Activated T-helper 2 cell treated with anti-CD3 and anti-CD28 coated beads, Interferon-gamma antibody, Interleukin-2, Interleukin-4, amounts not matched to agents 10 μg/mL and 5 μg/mL and 100 μg/mL, durations not matched to agents 14 hours and 24 hours and 36 hours (primary cell): ENCODE measurements at regions not wholly inside any gene's neighbourhood (a gene's known extent, or its start where the extent isn't known, plus 50 kb on each side); places are given as distances from the start of the nearest gene placed in this dataset.

Source experiments
- DNase-seq: peaks from one replicate; pipeline ENCODE4 v3.0.0; 2021; ENCODE audit warnings: low spot score
- H3K27ac Mint-ChIP-seq: one replicate; pipeline ENCODE4 v1.8.0; 2021; ENCODE audit warnings: mixed read lengths
- H3K27me3 Mint-ChIP-seq: one replicate; pipeline ENCODE4 v1.8.0; 2021; ENCODE audit warnings: low read depth, mixed read lengths
- H3K36me3 Mint-ChIP-seq: one replicate; pipeline ENCODE4 v1.8.0; 2021; ENCODE audit warnings: low read depth, mixed read lengths
- H3K4me1 Mint-ChIP-seq: one replicate; pipeline ENCODE4 v1.8.0; 2021; ENCODE audit warnings: low read depth, mixed read lengths
- H3K4me3 Mint-ChIP-seq: one replicate; pipeline ENCODE4 v1.8.0; 2021; ENCODE audit warnings: low read depth, mild to moderate bottlenecking, moderate library complexity, mixed read lengths
- H3K9me3 Mint-ChIP-seq: one replicate; pipeline ENCODE4 v1.8.0; 2021; ENCODE audit warnings: mixed read lengths
- intact Hi-C: fragments of 100-400 bp; cut with micrococcal nuclease; formaldehyde crosslinking; loops from one replicate; pipeline ENCODE4 v1.15.1; 2023

GRCh38 chr16:17770104-17770503 lies 299.3 kb upstream of the XYLT1 start:
- Mint-ChIP-seq H3K27me3 (peaks cover 2% of the 10 kb centered on the region), H3K9me3 (no peaks in the 10 kb centered on the region), H3K4me3 (no peak overlapping the region), H3K36me3 (no peaks in the 10 kb centered on the region), H3K27ac (no peak overlapping the region), H3K4me1 (no peaks in the 10 kb centered on the region)
- no peak for DNase-seq
- intact Hi-C loops = no loop called here

- H3K4me1 Mint-ChIP-seq = no peaks in the 10 kb centered on the region
- no peak overlapping the region for H3K4me3 Mint-ChIP-seq
- intact Hi-C loops = no loop called here
- DNase-seq = no peak
- no peaks in the 10 kb centered on the region for H3K9me3 Mint-ChIP-seq
- H3K27ac Mint-ChIP-seq = no peak overlapping the region
- H3K36me3 Mint-ChIP-seq = no peaks in the 10 kb centered on the region
- H3K27me3 Mint-ChIP-seq = peaks cover 2% of the 10 kb centered on the region
Measured at GRCh38 chr16:17769065-17769464, 298.3 kb upstream of the XYLT1 start.

- Mint-ChIP-seq H3K4me3 (no peak overlapping the region), H3K36me3 (no peaks in the 10 kb centered on the region), H3K9me3 (no peaks in the 10 kb centered on the region), H3K4me1 (no peaks in the 10 kb centered on the region), H3K27me3 (peaks cover 6% of the 10 kb centered on the region), H3K27ac (no peak overlapping the region)
- intact Hi-C loops = no loop called here
- DNase-seq = no peak
Measured at GRCh38 chr16:17768257-17768656, 297.5 kb upstream of the XYLT1 start.

GRCh38 chr16:17766012-17766411 lies 295.3 kb upstream of the XYLT1 start:
- H3K4me1 Mint-ChIP-seq = no peaks in the 10 kb centered on the region
- H3K27ac Mint-ChIP-seq = no peak overlapping the region
- intact Hi-C loops = no loop called here
- no peaks in the 10 kb centered on the region for H3K9me3 Mint-ChIP-seq
- no peak overlapping the region for H3K4me3 Mint-ChIP-seq
- H3K36me3 Mint-ChIP-seq = no peaks in the 10 kb centered on the region
- no peak for DNase-seq
- H3K27me3 Mint-ChIP-seq = peaks cover 9% of the 10 kb centered on the region

GRCh38 chr16:17759451-17760390 lies 289.0 kb upstream of the XYLT1 start:
- no peak for DNase-seq
- Mint-ChIP-seq H3K27me3 (peaks cover 7% of the 10 kb centered on the region), H3K27ac (no peak overlapping the region), H3K9me3 (peaks cover 11% of the 10 kb centered on the region), H3K36me3 (no peaks in the 10 kb centered on the region), H3K4me3 (no peak overlapping the region), H3K4me1 (no peaks in the 10 kb centered on the region)
- intact Hi-C loops = no loop called here

- Mint-ChIP-seq H3K36me3 (no peaks in the 10 kb centered on the region), H3K9me3 (peaks cover 13% of the 10 kb centered on the region), H3K27me3 (peaks cover 3% of the 10 kb centered on the region), H3K27ac (no peak overlapping the region), H3K4me3 (no peak overlapping the region), H3K4me1 (no peaks in the 10 kb centered on the region)
- DNase-seq = no peak
- intact Hi-C loops = no loop called here
Measured at GRCh38 chr16:17757808-17758207, 287.0 kb upstream of the XYLT1 start.

GRCh38 chr16:17755158-17755557 lies 284.4 kb upstream of the XYLT1 start:
- intact Hi-C loops = no loop called here
- Mint-ChIP-seq H3K4me3 (no peak overlapping the region), H3K27ac (no peak overlapping the region), H3K27me3 (no peaks in the 10 kb centered on the region), H3K4me1 (no peaks in the 10 kb centered on the region), H3K36me3 (no peaks in the 10 kb centered on the region), H3K9me3 (peaks cover 13% of the 10 kb centered on the region)
- no peak for DNase-seq

- no peak overlapping the region for H3K27ac Mint-ChIP-seq
- DNase-seq = no peak
- H3K4me3 Mint-ChIP-seq = no peak overlapping the region
- no peaks in the 10 kb centered on the region for H3K36me3 Mint-ChIP-seq
- intact Hi-C loops = no loop called here
- peaks cover 19% of the 10 kb centered on the region for H3K9me3 Mint-ChIP-seq
- no peaks in the 10 kb centered on the region for H3K4me1 Mint-ChIP-seq
- H3K27me3 Mint-ChIP-seq = no peaks in the 10 kb centered on the region
Measured at GRCh38 chr16:17753434-17753833, 282.7 kb upstream of the XYLT1 start.

- DNase-seq = no peak
- intact Hi-C loops = no loop called here
- no peak overlapping the region for H3K4me3 Mint-ChIP-seq
- no peak overlapping the region for H3K27ac Mint-ChIP-seq
- H3K9me3 Mint-ChIP-seq = peaks cover 8% of the 10 kb centered on the region
- H3K4me1 Mint-ChIP-seq = no peaks in the 10 kb centered on the region
- H3K36me3 Mint-ChIP-seq = no peaks in the 10 kb centered on the region
- H3K27me3 Mint-ChIP-seq = no peaks in the 10 kb centered on the region
Measured at GRCh38 chr16:17749706-17750105, 278.9 kb upstream of the XYLT1 start.

- H3K27ac Mint-ChIP-seq = no peak overlapping the region
- peaks cover 6% of the 10 kb centered on the region for H3K9me3 Mint-ChIP-seq
- no peaks in the 10 kb centered on the region for H3K36me3 Mint-ChIP-seq
- no peak for DNase-seq
- no peak overlapping the region for H3K4me3 Mint-ChIP-seq
- H3K4me1 Mint-ChIP-seq = no peaks in the 10 kb centered on the region
- H3K27me3 Mint-ChIP-seq = no peaks in the 10 kb centered on the region
- intact Hi-C loops = no loop called here
Measured at GRCh38 chr16:17748044-17748719, 277.4 kb upstream of the XYLT1 start.

GRCh38 chr16:17747081-17747756 lies 276.5 kb upstream of the XYLT1 start:
- no peak overlapping the region for H3K4me3 Mint-ChIP-seq
- intact Hi-C loops = no loop called here
- H3K36me3 Mint-ChIP-seq = no peaks in the 10 kb centered on the region
- H3K9me3 Mint-ChIP-seq = peaks cover 6% of the 10 kb centered on the region
- no peaks in the 10 kb centered on the region for H3K4me1 Mint-ChIP-seq
- H3K27ac Mint-ChIP-seq = no peak overlapping the region
- no peaks in the 10 kb centered on the region for H3K27me3 Mint-ChIP-seq
- DNase-seq = no peak

GRCh38 chr16:17744921-17745572 lies 274.3 kb upstream of the XYLT1 start:
- DNase-seq = no peak
- no peaks in the 10 kb centered on the region for H3K36me3 Mint-ChIP-seq
- no peaks in the 10 kb centered on the region for H3K4me1 Mint-ChIP-seq
- H3K9me3 Mint-ChIP-seq = peaks cover 6% of the 10 kb centered on the region
- no peaks in the 10 kb centered on the region for H3K27me3 Mint-ChIP-seq
- intact Hi-C loops = no loop called here
- no peak overlapping the region for H3K4me3 Mint-ChIP-seq
- no peak overlapping the region for H3K27ac Mint-ChIP-seq
